GM23248 (cell line): ENCODE measurements at regions not wholly inside any gene's neighbourhood (a gene's known extent, or its start where the extent isn't known, plus 50 kb on each side); places are given as distances from the start of the nearest gene placed in this dataset.

Experiments used
- EZH2 ChIP-seq: fragments of 200-600 bp; sonication (generic); IDR thresholded peaks from 2 replicates; pipeline ENCODE4 v1.6.1; 2018; ENCODE audit warnings: antibody characterized with exemption, mild to moderate bottlenecking; ENCODE audit not compliant: insufficient read depth, poor library complexity, severe bottlenecking
- EZH2phosphoT487 ChIP-seq: fragments of 200-600 bp; sonication (generic); IDR thresholded peaks from 2 replicates; pipeline ENCODE4 v1.6.1; 2018; ENCODE audit warnings: antibody characterized with exemption, moderate library complexity, mild to moderate bottlenecking, low read depth; ENCODE audit not compliant: insufficient read depth

DNA sequence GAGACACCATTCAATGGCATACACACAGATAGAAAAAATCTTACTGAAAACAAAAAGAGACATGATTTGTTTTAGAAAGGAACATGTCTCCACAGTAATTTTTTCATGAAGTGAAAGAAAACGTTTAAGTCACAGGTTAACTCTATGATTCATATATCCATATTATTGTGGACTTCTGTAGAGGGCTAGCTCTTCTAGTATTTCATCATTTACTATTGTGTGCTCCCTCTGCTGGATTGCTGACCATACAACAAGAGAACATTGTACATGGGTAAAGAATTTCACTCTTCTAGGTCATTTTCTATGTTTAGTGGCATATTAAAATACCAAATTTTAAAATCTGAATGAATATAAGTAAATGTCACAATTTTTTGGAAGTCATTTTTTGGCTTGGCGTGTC, 91.8 kb upstream of the POU3F4 start:
- no peak for TF ChIP-seq EZH2
- TF ChIP-seq EZH2phosphoT487, result no peak
